HG03108 (cell line): ENCODE measurements at regions not wholly inside any gene's neighbourhood (a gene's known extent, or its start where the extent isn't known, plus 50 kb on each side); places are given as distances from the start of the nearest gene placed in this dataset.

Source experiments
- ATAC-seq: cut with Tn5 transposase; IDR thresholded peaks from one replicate; pipeline ENCODE4 v1.9.1; 2021; ENCODE audit warnings: moderate library complexity; ENCODE audit not compliant: unreplicated experiment

GRCh38 chrX:14476205-14476604, 53.1 kb upstream of the GLRA2 start:
- ATAC-seq = no peak

GRCh38 chrX:14449773-14450172, 79.6 kb upstream of the GLRA2 start:
- ATAC-seq = no peak

GRCh38 chrX:14448406-14448805, 80.9 kb upstream of the GLRA2 start:
- no peak for ATAC-seq

- no peak for ATAC-seq
These were observed 89.2 kb upstream of the GLRA2 start for GRCh38 chrX:14440106-14440505.

DNA sequence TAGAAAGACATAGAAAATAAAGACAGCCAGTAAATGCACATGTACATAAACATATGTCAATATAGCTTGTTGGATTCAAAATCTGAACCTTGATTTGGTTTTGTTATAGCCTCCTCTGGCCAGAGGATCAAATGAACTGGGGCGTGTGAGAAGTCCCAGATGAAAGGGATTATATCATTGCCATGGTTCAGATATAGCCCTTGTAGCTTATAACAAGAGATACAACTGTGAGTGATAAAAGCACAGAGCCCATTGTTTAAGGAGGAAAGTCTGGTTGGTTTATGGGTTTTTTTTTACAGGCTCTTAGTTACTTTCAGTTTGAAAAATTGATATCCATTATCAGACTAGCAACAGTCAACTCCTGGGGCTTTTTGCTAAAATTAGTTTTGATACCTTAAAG, 101.7 kb upstream of the GLRA2 start:
- no peak for ATAC-seq

DNA sequence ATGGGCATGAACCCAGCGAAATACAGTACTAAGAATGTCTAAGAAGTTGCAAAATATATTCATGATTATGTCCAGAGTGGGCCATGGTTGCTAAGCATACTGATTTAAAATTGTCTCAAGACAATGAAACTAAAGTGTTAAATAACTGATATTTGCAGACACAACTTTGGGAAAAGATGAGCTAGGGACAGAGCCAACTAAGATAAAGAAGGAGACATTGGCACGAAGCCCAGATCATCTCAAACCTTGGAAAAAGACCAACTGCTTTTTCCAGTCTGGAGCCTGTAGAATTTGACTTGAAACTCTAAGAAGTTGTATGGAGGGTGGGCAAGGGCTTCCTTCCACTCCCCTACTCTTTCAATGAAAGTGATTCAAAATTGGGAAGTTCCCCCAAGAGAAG, 108.5 kb upstream of the GLRA2 start:
- no peak for ATAC-seq

GRCh38 chrX:14412686-14413085, 116.7 kb upstream of the GLRA2 start:
- no peak for ATAC-seq

DNA sequence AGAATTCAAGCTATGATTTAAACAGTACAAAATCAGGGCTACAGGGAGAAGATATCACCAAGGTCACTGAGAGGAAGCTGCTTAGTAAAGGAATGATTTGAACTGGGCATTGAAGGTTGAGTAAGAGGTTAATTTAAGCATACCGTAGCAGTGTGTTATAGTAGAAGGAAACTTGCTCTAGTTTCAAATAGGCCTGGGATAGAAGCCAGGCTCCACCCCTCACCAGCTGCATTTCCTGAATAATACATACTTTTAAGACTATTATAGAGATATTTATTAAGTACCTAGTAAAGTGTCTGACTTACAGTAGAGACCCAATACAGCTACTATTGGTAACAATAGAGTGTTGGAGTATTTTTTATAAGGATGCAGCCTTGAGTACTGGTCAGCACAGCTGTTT, 118.0 kb upstream of the GLRA2 start:
- ATAC-seq = no peak

- ATAC-seq = no peak
These were observed 120.0 kb upstream of the GLRA2 start for GRCh38 chrX:14409341-14409740.

DNA sequence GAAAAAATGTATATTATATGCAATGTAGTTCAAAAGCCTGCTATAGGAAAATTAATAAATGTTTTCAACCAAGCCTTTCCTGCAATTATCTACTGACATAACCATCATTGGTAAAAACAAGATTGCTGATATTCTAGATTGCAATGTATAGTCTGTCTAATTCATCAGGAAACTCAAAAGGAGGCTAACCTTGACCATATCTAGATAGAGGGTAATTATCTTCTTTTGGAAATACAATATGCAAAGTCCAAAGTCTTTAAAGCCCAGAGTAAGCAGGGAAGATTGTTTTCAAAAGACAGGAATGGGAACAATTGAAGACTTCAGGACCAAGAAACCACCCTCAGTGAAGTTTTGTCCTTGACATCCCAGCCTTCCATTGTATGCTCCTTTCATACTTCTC, 123.1 kb upstream of the GLRA2 start:
- no peak for ATAC-seq

GRCh38 chrX:14398725-14399124, 130.6 kb upstream of the GLRA2 start:
- ATAC-seq = no peak

DNA sequence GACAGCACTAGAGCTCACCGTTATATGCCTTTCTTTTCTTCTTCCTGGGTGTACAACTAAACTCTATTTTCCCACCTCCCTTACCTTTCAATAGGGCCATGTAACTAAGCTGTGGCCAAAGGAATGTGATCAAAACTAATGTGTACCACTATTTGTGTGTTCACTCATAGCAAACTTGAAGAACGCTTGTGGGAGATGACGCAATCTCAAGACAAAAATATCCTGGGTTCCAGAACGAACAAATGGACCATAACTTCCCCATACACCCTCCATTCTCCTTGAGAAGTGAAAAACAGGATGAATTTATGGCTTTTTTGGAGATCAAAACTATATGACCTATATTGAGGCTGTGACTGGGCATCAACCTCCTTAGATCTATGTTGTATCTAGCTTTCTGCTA, 139.7 kb upstream of the GLRA2 start:
- no peak for ATAC-seq

GRCh38 chrX:14386981-14387380, 142.4 kb upstream of the GLRA2 start:
- ATAC-seq = no peak

GRCh38 chrX:14380044-14380443, 149.3 kb upstream of the GLRA2 start:
- ATAC-seq = no peak

DNA sequence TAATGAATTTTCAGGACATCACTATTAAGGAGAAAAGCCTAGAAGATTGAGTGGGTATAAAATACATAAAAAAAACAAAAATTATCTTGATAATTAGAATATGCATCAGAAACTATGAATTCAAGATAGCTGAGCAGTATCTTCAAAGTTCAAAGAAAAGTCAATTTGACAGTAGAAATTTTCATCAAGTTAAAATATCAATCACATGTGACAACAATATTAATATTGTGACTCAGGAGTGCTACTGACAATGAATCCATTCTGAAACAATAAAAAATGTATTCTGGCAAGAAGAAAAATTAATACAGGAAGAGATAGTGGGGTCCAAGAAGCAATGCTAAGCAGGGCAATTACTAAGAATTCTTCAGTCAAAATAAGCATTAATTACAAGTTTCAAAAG, 151.9 kb upstream of the GLRA2 start:
- no peak for ATAC-seq

GRCh38 chrX:14363728-14364127, 165.6 kb upstream of the GLRA2 start:
- no peak for ATAC-seq

DNA sequence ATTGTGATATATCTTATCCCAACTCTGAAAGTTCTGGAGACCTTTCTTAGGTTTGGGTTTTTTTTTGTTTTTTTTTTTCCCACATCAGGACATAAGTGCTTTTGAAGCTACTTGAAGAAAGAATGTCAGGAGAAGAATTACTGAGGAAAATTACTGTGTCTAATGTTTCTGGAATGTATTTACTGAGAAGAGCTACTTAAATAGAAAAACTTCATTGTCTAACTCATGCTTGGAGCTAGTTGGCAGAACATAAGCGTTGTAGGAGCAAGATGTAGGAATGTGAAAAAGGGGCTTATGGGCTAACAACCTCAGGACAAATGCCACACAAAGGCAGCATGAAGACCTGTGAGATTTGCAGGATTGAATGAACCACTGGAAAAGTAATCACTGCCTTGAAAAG, 166.6 kb upstream of the GLRA2 start:
- no peak for ATAC-seq

GRCh38 chrX:14361435-14361834, 167.9 kb upstream of the GLRA2 start:
- no peak for ATAC-seq

DNA sequence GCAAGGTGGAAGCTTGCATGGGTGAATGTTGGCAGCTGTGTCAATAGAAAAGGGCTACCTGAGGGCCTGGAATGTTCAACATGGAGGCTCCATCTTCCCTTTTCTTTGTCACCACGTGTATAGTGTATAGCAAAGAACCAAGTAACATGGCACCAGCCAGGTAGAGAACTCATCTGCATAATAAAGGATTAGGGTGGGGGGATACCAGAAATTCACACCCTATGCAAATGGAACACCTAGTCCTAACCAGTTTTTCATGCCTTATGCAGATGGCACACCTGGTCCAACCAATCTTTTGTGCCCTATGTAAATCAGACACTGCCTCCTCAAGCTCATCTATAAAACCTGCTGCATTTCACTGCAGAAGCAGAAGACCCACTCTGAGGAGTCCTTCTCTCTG, 169.6 kb upstream of the GLRA2 start:
- no peak for ATAC-seq

DNA sequence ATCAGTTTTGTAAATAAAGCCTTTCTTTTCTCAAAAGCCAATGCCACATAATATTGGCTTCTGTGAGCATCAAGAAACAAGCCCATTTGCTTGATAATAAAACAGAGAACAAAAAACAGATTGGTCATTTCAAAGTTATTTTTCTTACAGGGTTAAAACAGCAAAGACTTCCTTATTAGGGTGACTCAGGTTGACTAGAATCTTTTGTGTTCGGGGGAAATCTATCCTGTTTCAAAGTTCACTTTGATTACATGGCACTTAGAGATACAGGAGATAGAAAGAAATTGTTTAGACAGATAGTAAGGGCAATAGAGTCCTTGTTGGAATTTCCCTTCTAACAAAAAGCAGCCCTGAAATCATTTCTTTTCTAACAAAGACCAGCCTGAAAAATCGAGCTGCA, 170.0 kb upstream of the GLRA2 start:
- no peak for ATAC-seq

- ATAC-seq = no peak
These were observed 172.0 kb upstream of the GLRA2 start for GRCh38 chrX:14357314-14357713.

DNA sequence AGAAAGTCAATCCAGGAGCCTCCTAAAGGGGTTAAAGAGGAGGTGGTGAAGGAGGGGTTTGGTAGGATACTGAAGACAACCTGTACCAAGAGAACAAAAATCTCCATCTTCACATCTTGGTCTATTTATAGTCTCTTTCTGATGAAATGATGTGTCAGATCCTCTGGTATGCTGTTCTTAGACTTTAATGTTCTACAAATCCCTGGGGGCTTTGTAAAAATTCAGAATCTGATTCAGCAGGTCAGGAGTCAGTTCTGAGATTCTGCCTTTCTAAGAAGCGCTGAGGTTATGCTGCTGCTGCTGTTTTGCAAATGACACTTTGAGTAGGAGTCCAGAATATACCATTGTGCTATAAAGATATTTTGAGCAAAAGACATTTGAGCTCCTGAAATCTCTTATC, 172.9 kb upstream of the GLRA2 start:
- no peak for ATAC-seq

- no peak for ATAC-seq
These were observed 173.8 kb upstream of the GLRA2 start for GRCh38 chrX:14355556-14355955.

DNA sequence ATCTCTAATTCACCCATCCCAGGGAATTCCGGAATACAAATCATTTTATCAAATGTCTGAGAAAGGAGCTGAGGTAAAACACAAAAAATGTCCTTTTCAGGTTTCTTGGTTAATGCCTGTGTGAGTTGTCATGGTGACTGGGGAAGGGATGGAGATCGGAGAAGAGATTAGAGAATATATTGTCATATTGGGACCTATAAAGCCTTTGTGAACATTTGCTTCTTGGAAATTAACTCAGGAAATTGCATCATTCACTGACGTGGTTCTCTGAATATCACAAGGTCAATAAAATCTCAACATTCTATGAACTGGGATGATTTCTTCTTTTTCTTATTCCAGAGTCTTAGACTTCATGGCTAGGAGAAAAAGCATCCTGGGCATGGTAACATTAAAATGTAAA, 174.8 kb upstream of the GLRA2 start:
- ATAC-seq = no peak
